GM23248 (cell line): ENCODE measurements at regions not wholly inside any gene's neighbourhood (a gene's known extent, or its start where the extent isn't known, plus 50 kb on each side); places are given as distances from the start of the nearest gene placed in this dataset.

Experiments
- EZH2 ChIP-seq: fragments of 200-600 bp; sonication (generic); IDR thresholded peaks from 2 replicates; pipeline ENCODE4 v1.6.1; 2018; ENCODE audit warnings: antibody characterized with exemption, mild to moderate bottlenecking; ENCODE audit not compliant: insufficient read depth, poor library complexity, severe bottlenecking
- EZH2phosphoT487 ChIP-seq: fragments of 200-600 bp; sonication (generic); IDR thresholded peaks from 2 replicates; pipeline ENCODE4 v1.6.1; 2018; ENCODE audit warnings: antibody characterized with exemption, moderate library complexity, mild to moderate bottlenecking, low read depth; ENCODE audit not compliant: insufficient read depth

- TF ChIP-seq EZH2 (no peak), EZH2phosphoT487 (no peak)
Measured at GRCh38 chrX:46198858-46199257, 346.4 kb downstream of the ZNF674 start.
